ENCODE measurements at regions not wholly inside any gene's neighbourhood (a gene's known extent, or its start where the extent isn't known, plus 50 kb on each side); places are given as distances from the start of the nearest gene placed in this dataset.

DNA sequence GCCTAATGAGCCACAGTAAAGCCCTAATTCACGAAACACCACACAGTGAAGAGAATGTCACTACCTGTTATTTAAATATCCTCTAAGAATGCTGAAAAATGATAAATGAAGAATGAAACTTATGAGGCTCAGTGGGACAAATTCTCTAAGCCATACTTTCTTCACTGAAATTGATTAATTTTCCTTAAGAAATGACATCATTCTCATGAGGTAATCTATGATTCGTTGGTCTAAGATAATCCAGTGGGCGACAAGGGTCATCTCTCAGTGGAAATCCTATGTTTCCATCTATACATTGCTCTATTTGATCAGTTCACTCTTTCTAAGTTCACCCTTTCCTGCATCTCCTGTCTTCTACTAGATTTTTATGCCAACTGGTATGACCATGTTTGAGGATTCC, 330.4 kb upstream of the ANKRD30A start:
- H2BK15ac ChIP-seq (ENCODE audit: low read length), result no peak overlapping the region
- H3K4ac ChIP-seq (replicated peaks; ENCODE audit: insufficient read length, low read depth, low read length), result no peak overlapping the region
- no peak overlapping the region for H4K8ac ChIP-seq (ENCODE audit: extremely low read depth, insufficient read depth, low read length)
- H3K14ac ChIP-seq (ENCODE audit: insufficient read length), result no peak overlapping the region
- no peak overlapping the region for H2BK20ac ChIP-seq (ENCODE audit: low read length)
- ChIA-PET CTCF (ENCODE audit: partially characterized antibody) (no interaction called here), POLR2A (ENCODE audit: partially characterized antibody) (no interaction called here)
- H2BK5ac ChIP-seq (ENCODE audit: low read depth, low read length), result no peak overlapping the region
- H2AK5ac ChIP-seq (ENCODE audit: low read depth, low read length), result no peak overlapping the region
- H3K9me3 ChIP-seq (ENCODE audit: insufficient read depth in 2 of 2, low read depth in 1 of 2, low read length in 1 of 2), result peaks cover 4% of the 10 kb centered on the region in 2 experiments; a peak in 1 of 4 replicates
- H4K20me1 ChIP-seq (replicated peaks in 1 of 2; ENCODE audit: control insufficient read depth in 1 of 2, insufficient read depth in 2 of 2, low read length in 2 of 2), result no peaks in the 10 kb centered on the region
- no peak overlapping the region for H3K18ac ChIP-seq (ENCODE audit: extremely low read depth, low read length)
- 91% methylated on average over 3 of the region's 3 CpGs; no CpG with 5 or more reads in 1 of the 2 experiments for WGBS, 2 experiments (ENCODE audit: extremely low coverage in 1 of 2, insufficient coverage in 1 of 2, insufficient read length in 1 of 2, insufficient replicate concordance in 2 of 2, low coverage in 1 of 2, low lambda C conversion rate in 2 of 2, missing lambda C conversion rate in 1 of 2)
- H2AFZ ChIP-seq (ENCODE audit: low read length), result no peak overlapping the region
- FAIRE-seq (no peak), DNase-seq (ENCODE audit: low read depth in 1 of 2, low spot score in 2 of 2) (no peak)
- no peak overlapping the region for H3K9ac ChIP-seq (replicated peaks in 1 of 4; ENCODE audit: extremely low read depth in 1 of 4, low read depth in 3 of 4, low read length in 3 of 4)
- H3K23me2 ChIP-seq (ENCODE audit: low read depth, low read length), result no peaks in the 10 kb centered on the region
- H3K36me3 ChIP-seq (ENCODE audit: control insufficient read depth in 2 of 4, insufficient read depth in 4 of 4, low read length in 3 of 4), result no peaks in the 10 kb centered on the region
- H3K79me1 ChIP-seq (ENCODE audit: low read depth, low read length), result no peaks in the 10 kb centered on the region
- no peak overlapping the region for H4K5ac ChIP-seq (ENCODE audit: insufficient read length, low read depth, low read length)
- H4K91ac ChIP-seq (replicated peaks; ENCODE audit: insufficient read length, low read length), result no peak overlapping the region
- no peaks in the 10 kb centered on the region for H3K27me3 ChIP-seq (replicated peaks in 1 of 4; ENCODE audit: control insufficient read depth in 3 of 4, extremely low read depth in 1 of 4, insufficient read depth in 3 of 4, low read length in 3 of 4)
- H2BK120ac ChIP-seq (replicated peaks; ENCODE audit: low read depth, low read length), result no peak overlapping the region
- no peak overlapping the region for H2BK12ac ChIP-seq (ENCODE audit: low read depth, low read length)
- no peak overlapping the region for H3K4me3 ChIP-seq (ENCODE audit: extremely low read depth in 1 of 4, insufficient read depth in 2 of 4, low read depth in 3 of 4, low read length in 4 of 4)
- no peak overlapping the region for H3K27ac ChIP-seq (ENCODE audit: low read depth, low read length)
- no peaks in the 10 kb centered on the region for H3K4me1 ChIP-seq (replicated peaks in 1 of 4; ENCODE audit: control insufficient read depth in 3 of 4, insufficient read depth in 4 of 4, low read length in 3 of 4)
- H3K23ac ChIP-seq (ENCODE audit: insufficient read length), result no peak overlapping the region
- no peaks in the 10 kb centered on the region for H3K79me2 ChIP-seq (ENCODE audit: control insufficient read depth in 1 of 2, insufficient read depth in 2 of 2, low read length in 2 of 2)
- no peak overlapping the region for H3K4me2 ChIP-seq (ENCODE audit: insufficient read depth in 1 of 2, low read depth in 2 of 2, low read length in 2 of 2)
- no peak overlapping the region for H3K56ac ChIP-seq (replicated peaks; ENCODE audit: insufficient read length, low read depth, low read length)
- TF ChIP-seq JUN (IDR thresholded peaks at IDR 0.05; ENCODE audit: low read depth, low read length) (no peak), TCF12 (IDR thresholded peaks at IDR 0.05; ENCODE audit: low read depth, low read length) (no peak), CBX8 (IDR thresholded peaks at IDR 0.05; ENCODE audit: borderline replicate concordance, low read depth, low read length) (no peak), TAF1 (IDR thresholded peaks at IDR 0.05; ENCODE audit: low read depth, low read length) (no peak), GTF2F1 (IDR thresholded peaks at IDR 0.05; ENCODE audit: borderline replicate concordance, low read depth, low read length) (no peak), MAFK (IDR thresholded peaks at IDR 0.05; ENCODE audit: low read depth, low read length) (no peak), SRF (IDR thresholded peaks at IDR 0.05; ENCODE audit: low read depth, low read length) (no peak), SP4 (IDR thresholded peaks at IDR 0.05; ENCODE audit: low read length) (no peak), SP1 (IDR thresholded peaks at IDR 0.05; ENCODE audit: low read depth, low read length) (no peak), EZH2 (IDR thresholded peaks at IDR 0.05; ENCODE audit: low read depth, low read length, severe bottlenecking) (no peak), ASH2L (IDR thresholded peaks at IDR 0.05; ENCODE audit: low read length) (no peak), EGR1 (IDR thresholded peaks at IDR 0.05; ENCODE audit: borderline replicate concordance, low read depth, low read length) (no peak), KDM4A (IDR thresholded peaks at IDR 0.05; ENCODE audit: low read depth, low read length, severe bottlenecking) (no peak), HDAC2 (IDR thresholded peaks at IDR 0.05; ENCODE audit: borderline replicate concordance in 1 of 2, low read depth in 2 of 2, low read length in 2 of 2) (no peak)
- TF ChIP-seq, protein P1, sequence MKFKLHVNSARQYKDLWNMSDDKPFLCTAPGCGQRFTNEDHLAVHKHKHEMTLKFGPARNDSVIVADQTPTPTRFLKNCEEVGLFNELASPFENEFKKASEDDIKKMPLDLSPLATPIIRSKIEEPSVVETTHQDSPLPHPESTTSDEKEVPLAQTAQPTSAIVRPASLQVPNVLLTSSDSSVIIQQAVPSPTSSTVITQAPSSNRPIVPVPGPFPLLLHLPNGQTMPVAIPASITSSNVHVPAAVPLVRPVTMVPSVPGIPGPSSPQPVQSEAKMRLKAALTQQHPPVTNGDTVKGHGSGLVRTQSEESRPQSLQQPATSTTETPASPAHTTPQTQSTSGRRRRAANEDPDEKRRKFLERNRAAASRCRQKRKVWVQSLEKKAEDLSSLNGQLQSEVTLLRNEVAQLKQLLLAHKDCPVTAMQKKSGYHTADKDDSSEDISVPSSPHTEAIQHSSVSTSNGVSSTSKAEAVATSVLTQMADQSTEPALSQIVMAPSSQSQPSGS (IDR thresholded peaks at IDR 0.05; ENCODE audit: low read length), result no peak
